GM19328 (cell line): ENCODE measurements at regions not wholly inside any gene's neighbourhood (a gene's known extent, or its start where the extent isn't known, plus 50 kb on each side); places are given as distances from the start of the nearest gene placed in this dataset.
"Not testable (repeated sequence)": the region's sequence is repeated elsewhere in the genome, so short reads cannot be mapped to it uniquely, and the experiment has no call there.

Experiments used
- ATAC-seq: cut with Tn5 transposase; IDR thresholded peaks from one replicate; pipeline ENCODE4 v1.9.1; 2021; ENCODE audit warnings: mild to moderate bottlenecking, moderate library complexity; ENCODE audit not compliant: unreplicated experiment

DNA sequence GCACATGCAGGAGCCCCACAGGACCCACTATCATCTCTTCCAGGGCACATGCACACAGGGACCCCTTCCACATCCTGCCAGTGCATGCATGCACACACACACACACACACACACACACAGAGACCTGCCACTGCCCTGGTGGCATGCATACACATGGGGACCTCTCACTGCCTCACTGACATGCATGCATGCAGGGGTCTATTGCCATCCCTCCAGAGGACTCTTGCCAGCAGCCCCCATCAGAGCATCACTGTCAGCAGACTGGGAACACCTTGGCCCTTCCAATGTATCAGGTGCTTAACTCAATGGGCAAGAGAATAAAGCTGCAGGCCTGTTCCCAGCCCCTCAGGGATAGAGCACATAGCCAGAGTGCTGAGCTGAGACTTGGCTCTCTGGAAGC, 433.6 kb upstream of the PPP1R2C start:
- no peak for ATAC-seq

DNA sequence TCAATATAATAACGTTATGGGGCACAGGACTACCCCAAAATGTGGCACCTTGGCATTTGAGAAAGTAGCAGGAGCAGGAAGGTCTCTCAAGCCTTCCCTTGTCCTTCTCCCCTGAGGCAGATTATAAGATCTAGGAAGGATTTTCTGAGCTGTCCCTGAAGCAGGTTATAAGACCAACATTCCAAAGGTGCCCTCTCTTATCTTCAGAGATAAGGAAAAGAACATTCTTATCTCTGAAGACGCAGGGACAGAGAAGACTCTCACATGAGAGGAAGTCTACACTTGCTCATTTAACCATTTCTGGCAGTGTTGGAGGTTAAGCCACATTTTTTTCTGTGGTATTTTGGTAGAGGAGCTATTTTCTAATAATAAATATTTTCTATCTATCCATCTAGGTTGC, 437.9 kb upstream of the MAOA start:
- ATAC-seq, result no peak

DNA sequence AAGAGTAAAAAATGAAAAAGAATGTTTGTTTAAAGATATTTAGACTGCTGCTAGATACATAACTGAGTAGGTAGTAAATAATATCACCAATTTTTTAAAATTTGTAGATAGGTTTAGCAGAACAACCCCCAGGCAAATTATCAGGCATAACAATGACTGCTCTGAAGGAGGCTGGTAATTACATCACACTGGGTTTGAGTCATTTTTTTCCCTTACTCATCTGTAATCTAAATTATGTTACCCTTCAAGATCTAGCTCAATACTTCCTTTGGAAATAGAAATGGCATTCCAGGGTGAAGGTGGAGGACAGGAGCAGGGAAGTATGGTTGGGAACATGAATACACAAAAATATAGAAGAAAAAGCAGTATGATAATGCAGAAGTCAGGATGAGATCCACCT, 431.6 kb upstream of the MAOA start:
- no peak for ATAC-seq

DNA sequence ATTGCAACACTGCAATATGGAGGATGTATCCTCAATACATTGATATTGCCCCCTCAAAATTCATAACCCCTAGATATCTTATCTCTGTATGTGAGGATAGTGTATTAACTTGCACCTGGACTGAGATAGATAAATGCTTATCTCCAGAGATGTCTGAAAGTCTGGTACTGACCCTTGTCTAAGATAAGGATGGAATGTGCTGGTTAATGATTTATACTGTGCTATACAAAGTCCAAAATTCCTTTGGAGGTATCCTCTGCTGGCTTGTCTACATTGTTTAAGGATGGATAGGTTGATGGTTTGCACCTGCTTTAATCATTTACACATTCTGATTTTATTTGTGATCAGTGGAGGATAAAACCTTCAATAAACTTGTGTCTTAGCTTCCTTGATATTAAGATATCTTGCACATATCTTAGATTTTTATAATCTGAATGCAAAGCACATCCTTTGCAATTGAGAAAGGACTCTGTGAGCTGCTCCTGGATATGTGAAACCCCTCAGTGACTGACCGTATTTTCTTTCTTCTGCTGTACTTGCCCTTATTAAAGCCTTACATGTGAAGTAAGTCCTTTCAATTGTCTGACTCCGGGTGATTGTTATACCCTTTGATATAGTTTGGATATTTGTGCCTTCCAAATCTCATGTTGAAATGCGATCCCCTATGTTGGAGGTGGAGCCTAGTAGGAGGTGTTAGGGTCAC, 430.3 kb upstream of the MAOA start:
- ATAC-seq, result no peak

DNA sequence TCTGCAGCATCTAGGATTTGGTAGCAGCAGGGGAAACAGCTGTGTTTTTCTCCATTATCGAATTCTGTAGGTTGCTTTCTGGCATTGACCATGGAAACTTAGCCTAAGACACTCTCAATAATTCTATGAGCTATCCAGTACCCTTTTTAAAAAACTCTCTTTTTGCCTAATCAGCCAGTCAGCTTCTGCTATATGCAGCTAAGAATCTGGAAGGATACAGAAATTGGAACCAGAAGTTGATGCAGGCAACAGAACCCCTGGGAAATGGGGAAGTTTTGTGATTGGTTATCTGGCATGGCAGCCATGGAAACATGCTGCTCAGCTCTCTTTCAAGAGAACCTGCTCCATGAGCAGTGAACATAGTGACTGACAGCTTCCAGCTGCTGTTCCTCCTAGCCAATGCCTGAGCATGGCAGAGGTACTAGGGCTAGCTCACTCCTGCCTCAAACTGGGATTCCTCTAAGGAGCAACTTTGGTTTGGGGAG, 417.6 kb upstream of the MAOA start:
- no peak for ATAC-seq

DNA sequence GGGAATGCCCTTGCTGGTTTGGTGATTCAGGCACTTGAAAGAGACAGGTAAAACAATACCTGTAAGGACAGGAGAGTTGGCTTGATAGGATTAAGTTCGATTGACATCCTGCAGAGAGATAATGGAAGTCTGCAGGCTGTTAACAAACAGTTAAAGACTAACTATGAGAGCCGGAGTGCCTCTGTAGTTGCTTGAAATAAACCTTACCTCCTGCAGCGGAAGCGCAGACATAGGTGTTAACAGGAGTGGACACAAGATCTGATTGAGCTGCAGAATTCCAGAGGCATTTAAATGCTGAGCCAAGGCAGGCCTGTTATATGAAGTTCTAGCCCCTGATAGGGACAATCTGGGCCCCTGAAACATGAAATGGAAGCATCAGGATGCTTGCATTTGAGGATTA, 416.7 kb upstream of the MAOA start:
- no peak for ATAC-seq

DNA sequence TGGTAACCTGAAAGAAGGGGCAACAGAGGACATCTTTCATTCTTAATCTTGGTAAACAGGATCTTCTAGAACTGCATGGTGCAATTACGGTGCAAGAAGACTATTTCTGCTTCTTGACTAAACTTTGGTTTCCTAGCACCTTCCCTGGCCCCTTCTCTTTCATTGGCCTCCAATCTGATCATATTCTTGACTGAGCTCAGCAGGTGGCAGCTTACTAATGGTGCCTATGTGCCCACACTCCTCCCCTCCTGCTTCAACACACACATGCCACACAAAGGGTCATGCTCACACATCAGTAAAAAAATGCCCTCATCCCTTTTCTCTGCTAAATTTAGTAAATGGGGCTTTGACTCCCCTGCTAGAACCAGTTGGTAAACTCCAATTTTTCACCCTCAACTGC, 400.5 kb upstream of the MAOA start:
- no peak for ATAC-seq

DNA sequence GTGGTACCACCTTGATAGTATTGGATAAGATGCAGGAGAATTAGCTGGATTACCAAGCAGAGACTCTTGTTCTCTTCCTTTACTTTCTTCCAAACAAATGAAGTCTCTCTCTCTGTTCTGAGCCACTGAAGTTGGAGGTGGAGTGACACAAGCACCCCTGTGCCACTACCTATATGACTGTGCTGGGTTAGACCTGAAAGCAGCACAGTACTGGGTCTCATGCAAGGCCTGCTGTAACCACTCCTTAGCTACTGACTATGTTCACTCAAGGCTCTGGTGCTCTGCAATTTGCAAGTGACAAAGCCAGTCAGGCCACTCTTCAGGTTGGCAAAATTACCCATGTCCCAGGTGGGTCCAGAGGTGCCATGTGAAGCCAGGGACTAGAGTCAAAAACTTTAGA, 389.6 kb upstream of the MAOA start:
- no peak for ATAC-seq

DNA sequence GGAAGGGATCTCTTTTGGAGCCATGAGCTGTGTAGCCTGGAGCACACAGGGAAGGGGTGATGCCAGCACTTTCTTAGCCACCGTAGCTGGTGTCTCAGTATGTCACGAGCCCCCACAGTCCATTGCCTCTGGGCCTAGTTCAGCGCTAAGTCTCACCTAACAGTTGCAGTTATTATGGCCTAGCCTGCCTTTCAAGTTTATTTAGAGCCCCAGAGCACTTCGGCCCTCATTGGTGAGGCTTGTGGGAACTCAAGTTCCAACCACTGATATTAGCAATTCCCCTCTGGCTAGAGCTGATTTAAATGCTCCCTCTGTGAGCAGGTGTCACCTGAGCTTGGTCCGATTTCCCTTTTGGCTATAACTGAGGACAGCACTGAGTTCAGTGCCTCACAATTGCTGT, 388.4 kb upstream of the MAOA start:
- ATAC-seq, result no peak

DNA sequence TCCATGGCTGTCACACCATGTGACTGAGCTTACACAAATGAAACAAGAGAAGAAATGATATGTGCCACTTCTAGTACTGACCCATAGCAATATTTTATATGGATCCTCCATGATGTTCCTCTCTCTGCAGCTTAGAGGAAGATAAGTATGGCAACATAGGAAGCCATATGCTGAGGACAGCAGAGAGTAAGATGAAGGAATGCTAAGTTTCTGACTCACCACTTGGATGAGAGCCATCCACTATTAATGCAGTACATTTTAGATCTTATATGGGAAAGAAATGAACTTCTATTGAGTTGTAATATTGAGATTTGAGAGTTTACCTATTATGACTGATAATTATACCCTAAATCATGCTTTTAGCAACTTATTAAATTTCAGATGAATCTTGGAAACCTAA, 386.9 kb upstream of the MAOA start:
- no peak for ATAC-seq

DNA sequence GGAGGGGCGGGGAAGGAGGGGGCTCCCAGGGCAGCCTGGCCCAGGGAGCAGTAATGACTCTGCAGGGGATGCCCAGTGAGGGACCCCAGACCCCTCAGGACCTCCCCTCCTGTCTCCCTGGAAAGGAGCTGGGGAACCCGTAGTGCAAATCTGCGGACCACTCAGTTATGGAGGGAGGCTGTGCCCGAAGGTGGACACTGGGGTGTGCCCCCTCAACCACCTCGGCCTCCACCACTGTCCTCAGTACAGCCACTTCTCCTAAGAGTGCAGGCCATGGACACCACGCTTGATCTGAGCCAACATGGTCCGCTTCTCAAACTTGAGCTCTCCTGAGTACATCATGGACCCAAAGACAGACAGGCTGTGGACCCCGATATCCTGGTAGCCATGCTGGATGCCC, 378.2 kb upstream of the MAOA start:
- no peak for ATAC-seq

DNA sequence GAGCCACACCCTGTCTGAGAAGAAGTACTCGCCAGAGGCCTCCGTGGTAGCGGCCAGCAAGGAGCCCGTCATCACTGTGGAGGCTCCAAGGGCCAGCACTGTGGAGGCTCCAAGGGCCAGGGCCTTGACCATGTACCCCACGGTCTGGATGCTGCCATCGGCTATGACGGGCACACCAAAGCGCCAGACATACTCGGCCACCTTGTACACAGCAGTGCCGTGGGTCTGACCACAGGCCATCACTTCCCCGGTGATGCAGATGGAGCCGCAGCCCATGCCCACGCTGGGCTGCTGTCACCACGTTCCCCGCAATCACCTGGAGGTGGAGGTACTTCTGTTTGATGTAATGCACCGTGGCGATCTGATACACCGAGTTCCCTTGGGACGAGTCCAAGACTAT, 377.7 kb upstream of the MAOA start:
- no peak for ATAC-seq

DNA sequence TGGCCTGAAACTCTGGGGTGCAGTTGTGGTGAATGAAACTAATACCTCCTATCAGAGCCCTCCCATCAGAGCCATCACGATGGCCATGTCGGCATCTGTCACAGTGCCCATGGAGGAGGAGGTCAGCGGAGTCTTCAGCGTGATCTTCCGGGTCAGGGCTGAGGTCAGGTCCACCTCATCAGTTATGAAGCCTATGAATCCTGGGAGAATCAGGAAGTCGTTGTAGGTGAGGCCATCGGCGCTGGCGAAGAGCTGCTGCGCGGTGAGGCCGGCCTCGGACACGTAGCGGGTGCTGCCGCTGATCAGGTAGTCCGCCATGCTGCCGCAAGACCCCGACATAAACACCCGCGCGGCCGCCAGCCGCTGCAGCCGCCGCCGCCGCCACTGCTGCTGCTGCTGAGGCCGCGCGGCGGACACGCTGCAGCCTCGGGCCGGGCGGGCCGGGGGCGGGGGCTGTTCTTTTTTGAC, 376.7 kb upstream of the MAOA start:
- no peak for ATAC-seq

DNA sequence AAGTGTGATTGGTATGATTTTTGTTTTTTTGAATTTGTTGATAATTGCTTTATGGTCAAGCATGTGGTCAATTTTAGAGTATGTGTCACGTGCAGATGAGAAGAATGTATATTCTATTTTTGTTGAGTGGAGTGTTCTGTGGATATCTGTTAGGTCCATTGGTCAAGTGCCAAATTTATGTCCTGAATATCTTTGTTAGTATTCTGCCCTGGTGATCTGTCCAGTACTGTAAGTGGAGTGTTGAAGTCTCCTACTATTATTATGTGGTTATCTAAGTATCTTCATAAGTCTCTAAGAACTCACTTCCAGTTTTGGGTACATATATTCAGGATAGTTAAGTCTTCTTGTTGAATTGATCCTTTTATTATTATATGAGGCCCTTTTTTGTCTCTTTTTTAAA, 372.9 kb upstream of the MAOA start:
- no peak for ATAC-seq

DNA sequence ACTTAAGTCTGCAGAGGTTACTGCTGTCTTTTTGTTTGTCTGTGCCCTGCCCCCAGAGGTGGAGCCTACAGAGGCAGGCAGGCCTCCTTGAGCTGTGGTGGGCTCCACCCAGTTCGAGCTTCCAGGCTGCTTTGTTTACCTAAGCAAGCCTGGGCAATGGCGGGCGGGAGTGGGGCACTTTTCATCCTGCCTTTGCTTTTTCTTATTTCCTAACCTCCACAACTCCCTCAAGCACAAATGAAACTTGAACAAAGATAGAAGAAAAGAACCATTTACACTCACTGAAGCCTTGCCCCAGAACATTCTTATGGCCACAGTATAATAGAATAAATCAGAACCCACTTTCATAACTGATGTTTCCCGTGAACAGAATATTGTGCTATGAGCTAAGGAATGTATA, 344.5 kb upstream of the MAOA start:
- not testable (repeated sequence) for ATAC-seq

DNA sequence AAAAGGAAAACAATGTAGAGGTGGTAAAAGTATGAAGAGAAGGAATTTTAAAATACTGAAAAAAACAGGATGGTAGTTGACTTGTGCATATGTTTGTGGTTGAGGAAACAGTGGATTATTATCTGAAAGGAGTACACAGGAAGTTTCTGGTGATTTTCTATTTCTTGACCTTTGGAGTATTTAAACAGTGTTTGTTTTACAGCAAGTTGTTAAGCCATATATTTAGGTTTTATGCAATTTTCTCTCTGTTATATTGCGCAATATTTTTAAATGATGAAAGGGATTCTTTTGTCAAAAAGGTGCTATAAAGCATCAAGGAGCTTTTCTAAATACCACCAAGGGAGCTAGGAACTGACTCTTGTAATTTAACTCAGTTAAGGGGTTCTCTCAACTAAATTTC, 343.1 kb upstream of the MAOA start:
- no peak for ATAC-seq

DNA sequence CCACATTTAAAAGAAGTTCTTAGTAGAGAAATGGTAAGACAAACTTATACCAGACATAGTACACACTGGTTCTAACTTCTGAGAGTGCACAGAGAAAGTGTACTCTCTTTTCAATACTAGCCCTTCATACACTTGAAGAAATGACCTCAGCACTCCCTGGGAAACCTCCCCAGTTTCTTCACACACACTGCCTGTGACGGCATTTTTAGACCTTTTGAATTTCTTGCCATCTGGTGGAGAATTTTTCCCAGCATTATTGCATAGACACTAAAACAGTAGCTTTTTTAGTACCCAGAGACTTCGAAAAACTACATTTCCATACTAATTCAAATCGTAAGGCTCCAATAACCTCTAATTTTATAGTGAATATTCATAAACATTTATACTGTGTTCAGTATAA, 341.6 kb upstream of the MAOA start:
- no peak for ATAC-seq

DNA sequence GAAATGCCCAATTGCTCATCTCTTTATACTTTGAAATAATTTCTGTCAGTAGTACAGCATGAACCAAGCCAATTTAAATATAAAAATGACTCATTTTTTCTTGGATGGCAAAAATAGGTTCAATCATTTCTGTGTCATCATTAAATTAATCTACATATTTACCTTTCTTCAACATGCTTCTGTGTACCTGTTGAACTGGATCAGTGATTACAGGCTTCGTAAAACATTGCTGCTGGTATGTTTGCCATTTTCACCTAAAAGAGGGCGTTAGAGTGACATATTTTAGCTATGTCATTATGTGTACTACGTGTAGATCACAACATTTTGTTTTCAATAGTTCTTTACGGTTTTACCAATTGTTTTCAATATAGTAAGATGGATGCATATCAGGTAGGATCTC, 340.5 kb upstream of the MAOA start:
- no peak for ATAC-seq

DNA sequence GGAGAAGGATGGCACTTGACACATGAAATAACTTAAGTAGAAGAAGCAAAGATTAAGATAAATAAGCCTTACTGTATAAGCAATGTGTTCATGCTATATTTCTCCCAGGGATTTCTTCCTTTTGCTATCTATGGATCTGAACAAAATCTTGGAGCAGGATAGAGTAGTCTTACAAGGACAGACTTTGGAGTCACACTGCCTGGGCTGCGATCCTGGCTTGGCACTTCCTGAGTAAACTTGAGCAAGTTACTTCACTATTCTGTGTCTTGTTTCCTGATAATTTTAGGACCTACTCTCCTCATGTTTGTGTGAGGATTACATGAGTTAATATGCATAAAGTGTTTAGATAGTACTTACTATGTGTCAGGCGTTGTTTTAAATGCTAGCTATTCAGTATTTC, 340.0 kb upstream of the MAOA start:
- ATAC-seq, result no peak

DNA sequence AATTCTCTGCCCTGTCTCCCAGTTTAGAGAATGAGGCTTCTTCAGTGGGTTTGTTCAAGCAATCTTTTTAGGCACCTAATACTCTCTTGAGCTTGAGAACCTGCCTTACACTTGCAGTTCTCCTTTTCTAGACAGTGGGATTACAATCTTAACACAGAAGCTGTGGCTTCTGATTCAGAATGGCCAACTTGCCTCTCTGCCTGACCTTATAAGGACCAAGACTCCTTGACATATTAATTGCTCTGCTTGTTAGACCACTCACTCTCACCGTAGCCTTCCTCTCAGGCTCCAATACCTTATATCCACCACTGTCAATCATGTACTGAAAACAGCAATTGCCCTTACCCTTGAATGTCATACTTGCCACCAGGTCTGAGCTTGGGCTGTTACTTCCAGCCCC, 338.7 kb upstream of the MAOA start:
- no peak for ATAC-seq

DNA sequence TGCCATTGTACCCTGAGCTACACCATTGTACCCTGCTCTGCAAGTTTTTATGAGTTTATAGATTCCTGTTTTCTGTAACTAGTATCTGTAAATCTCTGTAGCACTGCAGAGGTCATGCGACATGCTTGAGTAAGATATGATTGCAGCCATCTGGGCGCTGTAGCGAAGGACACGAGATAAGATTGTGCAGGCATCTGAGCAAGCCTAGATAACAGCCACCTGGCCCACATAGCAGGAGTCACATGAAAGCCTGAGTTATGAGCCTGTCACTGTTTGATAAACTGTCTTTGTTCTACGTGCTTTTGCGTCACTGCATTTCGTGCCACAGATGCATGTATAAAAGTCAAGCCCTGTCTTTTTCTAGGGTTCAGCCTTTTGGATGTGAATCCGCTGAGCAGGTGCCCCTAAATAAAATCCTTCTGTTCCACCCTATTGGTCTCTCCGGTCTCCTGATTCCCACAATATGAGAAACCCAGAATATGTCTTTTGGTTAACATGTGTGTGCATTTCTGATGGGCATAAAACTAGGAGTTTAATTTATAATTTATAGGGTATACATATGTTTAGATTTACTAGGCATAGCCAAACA, 327.6 kb upstream of the MAOA start:
- no peak for ATAC-seq

DNA sequence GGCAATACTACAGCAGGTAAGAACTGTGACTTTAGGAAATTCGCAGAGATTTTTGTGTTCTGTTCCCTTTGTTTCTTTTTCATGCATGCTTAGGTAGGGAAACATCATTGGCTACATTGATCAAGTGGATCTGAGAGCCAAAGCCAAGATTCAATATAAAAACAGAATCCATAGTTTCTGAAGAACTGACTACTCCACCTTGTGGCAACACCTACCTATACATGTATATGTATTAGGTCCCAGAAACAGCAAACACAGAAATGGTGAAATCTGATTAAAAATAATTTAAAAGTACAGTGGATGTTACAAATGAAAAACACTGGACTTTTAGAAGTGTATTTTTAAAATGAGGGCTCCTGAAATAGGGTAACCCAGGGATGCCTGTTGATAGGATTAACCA, 322.6 kb upstream of the MAOA start:
- ATAC-seq, result no peak

DNA sequence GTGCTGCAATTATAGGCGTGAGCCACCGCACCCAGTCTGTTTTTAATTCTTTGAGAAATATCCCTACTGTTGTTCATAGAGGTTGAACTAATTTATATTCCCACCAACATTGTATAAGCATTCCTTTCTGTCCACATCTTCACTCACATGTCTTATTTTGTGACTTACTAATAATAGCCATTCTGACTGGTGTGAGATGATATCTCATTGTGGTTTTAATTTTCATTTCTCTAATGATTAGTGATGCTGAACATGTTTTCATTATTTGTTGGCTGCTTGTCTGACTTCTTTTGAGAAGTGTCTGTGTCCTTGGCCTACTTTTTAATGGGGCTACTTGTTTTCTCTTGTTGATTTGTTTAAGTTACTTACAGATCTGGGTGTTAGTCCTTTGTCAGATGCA, 310.9 kb upstream of the MAOA start:
- ATAC-seq, result peak; percentile 24
